GM18873 (cell line): ENCODE measurements at regions not wholly inside any gene's neighbourhood (a gene's known extent, or its start where the extent isn't known, plus 50 kb on each side); places are given as distances from the start of the nearest gene placed in this dataset.
A peak's percentile ranks its signal among the peaks of the same experiment; 100 is the strongest.
"Not testable (repeated sequence)": the region's sequence is repeated elsewhere in the genome, so short reads cannot be mapped to it uniquely, and the experiment has no call there.

ENCODE experiments used
- ATAC-seq: cut with Tn5 transposase; IDR thresholded peaks from one replicate; pipeline ENCODE4 v1.9.1; 2021; ENCODE audit warnings: mild to moderate bottlenecking, moderate library complexity, moderate number of reproducible peaks; ENCODE audit not compliant: unreplicated experiment, low FRiP score

DNA sequence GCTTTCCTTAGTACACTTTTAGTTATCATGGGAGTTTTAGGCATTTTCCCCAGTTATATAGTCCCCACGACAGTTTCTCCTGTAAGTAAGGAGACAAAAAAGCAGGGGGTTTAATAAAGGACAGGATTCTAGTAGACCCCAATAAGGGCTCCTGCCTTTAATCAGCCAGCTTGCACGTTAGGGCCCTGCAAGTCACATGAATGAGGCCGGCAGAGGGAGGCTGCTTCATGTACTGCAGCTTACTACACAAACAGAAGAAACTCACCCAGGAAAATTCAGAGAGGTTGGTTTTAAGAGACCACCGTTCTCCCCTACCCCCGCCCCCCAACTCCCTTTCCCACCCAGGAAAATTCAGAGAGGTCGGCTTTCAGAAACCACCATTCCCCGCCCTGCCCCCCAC, 229.7 kb upstream of the MOCS1 start:
- no peak for ATAC-seq

DNA sequence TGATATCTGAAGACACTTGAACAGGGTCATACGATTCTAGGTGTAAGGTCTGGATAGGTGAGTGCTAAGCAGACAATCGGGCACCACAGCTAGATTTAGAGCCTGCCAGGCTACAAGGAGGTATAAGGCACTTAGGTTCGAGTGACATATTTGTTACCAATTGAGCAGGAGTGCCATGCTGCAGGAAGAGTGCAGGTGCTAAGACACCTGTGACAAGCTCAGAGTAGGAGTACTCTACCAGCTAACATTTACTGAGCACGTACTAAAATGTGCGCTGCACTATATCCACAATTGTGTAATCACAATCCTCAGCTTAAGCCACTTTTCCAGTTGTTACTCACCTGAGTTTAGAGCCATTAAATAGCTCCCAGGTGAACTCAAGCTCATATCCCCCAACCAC, 227.8 kb upstream of the MOCS1 start:
- no peak for ATAC-seq

DNA sequence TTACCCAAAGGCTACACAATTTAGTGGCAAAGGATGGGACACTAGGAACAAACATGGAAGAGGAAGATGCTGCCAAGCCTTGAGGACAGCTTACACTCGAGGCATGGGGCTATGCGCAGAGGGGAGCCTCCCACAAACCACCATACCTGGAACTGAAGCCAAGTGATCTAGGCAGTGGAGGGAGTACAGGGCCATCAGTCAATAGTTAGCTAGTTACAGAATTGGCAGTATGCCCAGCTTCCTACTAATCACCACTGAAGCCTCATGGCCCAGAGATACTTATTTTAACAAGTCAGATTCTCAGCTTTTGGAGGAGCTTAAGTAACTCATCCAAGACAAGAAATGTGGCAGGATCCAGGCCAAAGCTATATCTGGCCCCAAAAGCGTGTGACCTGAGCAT, 226.6 kb upstream of the MOCS1 start:
- ATAC-seq = no peak

DNA sequence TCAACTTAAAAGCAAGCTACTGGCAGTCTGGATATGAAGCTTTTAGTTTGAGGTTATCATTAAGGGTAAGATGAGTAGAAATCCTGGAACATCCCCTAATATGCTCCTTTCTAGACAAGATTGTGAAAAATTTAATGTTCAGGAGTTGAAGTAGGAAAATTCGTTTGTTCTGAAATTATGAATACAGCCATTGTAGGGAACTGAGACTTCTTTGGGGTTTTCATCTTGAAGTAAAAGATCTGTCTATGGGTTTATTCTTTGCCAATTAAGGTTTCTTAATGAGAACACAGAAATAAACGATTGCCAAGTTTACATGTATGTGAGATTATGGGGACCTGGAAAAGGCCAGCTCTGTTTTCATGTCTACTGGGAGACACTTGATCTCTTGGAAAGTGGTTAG, 225.6 kb upstream of the MOCS1 start:
- ATAC-seq = no peak

DNA sequence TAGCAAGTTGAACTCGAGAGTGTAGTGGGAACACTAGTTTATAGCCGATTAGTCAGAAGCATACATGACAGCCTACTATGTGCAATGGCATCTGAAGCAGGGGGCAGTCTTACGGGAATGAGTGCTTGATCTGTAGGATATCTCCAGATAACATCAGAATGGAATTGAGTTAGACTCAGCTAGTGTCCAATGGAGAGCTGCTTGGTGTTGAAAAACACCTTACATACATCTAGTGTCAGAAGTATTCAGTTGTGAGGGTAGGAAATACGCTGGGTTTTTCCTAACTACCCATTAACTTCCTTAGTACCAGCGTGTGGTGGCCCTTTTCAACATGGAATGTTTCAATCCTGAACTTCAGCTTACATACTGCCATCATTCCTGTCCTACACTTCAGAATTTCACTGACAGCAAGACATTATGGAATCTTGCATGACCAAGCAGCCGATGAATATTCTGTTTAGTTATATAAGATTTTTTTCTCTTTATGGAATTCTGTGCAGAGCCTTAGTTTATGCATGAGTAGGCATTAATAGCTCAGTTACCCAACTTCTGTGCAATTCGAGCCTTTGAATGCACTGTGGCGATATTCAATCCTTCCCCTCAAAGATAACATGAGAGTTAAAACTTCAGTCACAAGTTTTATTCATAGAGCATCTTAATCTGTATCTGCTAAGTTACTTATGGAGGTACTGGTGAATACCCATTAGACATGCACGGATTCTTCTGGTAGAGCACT, 218.6 kb upstream of the MOCS1 start:
- no peak for ATAC-seq

DNA sequence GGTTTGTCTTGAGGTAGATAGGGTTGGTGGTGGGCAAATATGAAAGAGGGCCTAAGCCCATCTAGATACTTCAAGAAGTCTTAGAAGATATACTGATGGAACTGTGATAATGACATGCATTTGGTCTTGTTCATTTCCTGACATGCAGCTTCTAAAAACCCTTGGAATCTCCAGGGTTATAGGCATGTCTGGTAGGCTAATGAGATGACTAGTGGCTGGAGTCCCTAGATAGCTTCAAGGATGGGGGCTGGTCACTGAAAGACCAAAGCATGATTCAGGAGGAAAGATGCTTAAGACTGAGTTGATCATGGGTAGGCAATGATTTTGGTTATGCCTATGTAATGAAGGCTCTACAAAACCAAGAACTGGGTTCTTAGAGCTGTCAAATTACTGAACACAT, 217.9 kb upstream of the MOCS1 start:
- ATAC-seq = no peak

DNA sequence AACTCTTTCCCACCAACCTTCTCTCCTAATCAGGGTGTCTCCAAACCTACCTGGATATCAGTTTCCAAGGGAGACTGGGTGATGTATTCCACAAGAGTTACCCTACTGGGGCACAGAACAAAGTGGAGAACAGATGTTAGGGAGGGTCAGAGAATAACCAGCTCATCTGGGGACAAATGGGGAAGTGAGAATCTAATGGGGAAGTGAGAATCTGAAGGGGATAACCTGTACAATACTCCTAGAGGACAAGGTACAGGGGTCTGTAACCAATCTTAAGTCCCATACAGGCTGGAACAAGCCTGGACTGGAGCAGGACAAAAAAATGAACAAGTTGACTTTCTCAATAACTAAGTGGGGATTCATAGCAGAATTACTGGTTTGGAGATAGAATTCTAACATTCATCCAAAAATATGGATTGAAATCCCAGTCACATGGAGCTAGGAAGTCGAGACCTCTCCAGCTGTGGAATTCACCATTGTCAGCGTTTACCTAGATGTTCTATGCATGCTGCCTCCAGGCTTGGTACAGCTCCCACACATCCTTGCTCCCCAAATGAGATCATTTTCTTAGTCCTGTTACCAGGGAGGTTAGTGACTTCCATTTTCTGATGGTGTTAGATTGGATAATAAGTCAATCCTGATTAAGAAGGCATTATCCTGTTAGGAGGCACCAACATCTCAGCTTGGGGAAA, 214.8 kb upstream of the MOCS1 start:
- peak; percentile 91 for ATAC-seq

DNA sequence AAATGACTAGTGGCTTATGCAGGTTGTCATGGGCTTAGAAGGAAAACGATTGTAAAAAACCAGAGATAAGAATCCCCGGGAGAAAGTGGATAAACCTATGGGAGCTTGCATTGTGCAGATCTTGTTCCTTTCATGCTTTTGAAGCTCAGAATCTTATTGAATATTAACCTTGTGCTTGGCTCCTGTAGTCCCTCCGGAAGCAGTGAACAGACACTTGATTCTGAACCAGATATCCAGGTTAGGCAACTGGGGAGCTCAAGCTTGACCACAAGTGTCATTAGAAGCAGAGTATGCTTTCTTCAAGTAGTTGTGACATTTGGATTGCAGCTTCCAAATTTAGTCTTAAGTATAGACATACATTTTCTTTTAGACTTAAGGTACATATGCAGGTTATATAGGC, 212.6 kb upstream of the MOCS1 start:
- ATAC-seq = no peak

DNA sequence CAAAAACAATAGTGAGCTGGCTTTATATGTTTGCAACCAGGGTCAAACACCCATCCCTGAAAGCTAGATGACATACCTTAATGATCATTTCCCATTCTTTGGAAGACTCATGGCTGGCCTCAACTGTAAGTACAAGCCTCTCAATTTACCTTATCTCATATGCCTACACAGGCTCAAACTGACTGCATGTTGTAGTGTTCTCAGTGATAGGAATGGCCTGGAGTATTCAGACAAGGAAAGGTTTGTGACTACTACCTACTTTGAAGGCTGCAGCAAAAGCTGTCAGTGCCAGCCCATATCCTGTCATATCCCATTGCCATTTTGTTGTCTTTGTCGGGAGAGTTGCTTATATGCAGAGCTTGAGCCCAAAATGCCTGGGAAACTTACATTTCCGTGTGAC, 205.2 kb upstream of the MOCS1 start:
- no peak for ATAC-seq

DNA sequence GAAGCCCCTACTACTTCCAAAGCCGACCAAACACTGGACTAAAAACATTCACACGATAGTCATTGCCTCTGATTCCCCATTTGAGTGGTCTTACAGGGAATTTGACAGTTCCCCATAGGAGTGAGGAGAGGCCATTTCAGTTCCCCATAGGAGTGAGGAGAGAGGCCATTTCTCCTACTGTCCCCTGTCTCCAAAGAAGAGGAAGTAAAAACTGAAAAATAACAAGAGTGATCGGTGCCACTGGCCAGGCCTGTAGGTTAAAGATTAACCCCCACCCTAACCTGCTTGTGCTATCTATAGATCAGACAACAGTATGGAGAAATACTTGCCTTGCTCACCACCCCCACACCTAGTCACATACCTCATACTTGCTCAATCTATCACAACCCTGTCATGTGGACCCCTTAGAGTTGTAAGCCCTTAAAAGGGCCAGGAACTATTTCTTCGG, 204.0 kb upstream of the MOCS1 start:
- ATAC-seq = no peak

DNA sequence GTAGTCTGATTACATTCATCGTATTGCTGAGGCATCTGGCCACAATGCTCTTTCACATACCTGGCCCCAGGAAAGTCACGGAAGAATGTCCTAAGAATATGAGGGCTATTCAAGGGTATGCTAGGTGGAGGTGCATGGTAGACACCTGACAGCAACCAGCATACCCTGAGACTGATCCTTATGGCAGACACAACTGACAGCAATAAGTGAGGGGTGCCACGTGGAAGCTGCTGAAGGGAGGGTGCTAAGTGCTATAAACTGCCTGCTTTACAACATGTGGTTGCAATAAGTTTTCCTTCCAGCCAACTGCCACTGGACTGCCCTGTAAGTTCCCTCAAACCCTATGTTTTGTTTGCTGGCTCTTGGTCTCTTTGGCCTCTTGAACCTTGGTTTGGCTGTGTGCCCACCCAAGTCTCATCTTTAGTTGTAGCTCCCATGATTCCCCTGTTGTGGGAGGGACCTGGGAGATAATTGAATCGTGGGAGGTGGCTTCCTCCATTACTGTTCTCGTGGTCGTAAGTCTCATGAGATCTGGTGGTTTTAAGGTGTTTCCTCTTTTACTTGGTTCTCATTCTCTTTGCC, 201.3 kb upstream of the MOCS1 start:
- ATAC-seq = no peak

DNA sequence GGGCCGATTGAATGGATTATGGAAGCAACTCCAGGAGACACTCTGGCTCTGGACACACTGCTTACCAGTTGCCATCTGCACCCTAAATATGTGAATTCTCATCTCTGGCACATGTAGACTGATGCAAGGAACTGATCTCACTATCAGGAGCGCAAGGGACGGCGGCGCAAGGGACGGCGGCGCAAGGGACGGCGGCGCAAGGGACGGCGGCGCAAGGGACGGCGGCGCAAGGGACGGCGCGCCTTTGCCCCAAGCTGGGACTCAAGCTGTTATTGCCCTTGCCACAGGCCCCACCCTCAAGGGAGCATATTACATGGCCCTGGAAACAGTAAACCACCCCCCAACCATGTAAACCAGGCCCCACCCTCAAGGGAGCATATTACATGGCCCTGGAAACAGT, 199.7 kb upstream of the MOCS1 start:
- ATAC-seq = not testable (repeated sequence)

DNA sequence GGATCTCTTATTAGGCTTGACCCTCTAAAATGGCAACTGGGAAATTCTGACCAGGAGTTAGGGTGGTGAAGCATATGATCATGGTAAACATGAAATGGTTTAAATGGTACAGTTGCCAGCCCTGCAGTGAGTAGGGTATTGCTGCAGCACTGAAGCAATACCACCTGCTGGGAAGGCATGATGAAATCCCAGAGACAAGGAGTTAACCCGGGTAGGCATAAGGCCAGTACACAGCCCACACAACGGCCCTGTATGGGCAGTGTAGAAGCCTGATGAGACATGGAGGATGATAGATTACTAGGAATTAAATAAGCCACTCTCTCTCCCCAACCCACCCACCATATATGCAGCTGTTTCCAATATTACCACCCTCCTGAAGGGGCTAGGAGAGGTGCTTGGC, 197.4 kb upstream of the MOCS1 start:
- ATAC-seq = no peak

DNA sequence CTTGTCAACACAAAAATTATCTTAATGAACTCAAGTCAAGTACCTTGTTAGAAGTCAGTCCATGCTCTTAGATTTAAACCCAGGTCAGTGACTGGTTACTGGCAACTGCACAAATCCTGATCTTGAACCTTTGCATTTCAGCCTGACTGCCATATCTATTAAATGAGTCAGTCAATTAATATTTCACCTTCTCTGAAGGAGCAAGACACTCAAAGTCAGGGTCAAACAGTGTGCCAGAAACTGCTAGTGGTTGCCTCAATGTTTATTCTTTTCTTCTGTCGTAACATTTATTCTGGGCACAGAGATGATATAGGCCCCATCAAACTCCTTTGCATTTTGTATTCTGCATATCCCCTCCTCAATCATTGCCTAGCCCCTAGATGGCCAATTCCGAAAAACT, 193.9 kb upstream of the MOCS1 start:
- ATAC-seq = no peak

DNA sequence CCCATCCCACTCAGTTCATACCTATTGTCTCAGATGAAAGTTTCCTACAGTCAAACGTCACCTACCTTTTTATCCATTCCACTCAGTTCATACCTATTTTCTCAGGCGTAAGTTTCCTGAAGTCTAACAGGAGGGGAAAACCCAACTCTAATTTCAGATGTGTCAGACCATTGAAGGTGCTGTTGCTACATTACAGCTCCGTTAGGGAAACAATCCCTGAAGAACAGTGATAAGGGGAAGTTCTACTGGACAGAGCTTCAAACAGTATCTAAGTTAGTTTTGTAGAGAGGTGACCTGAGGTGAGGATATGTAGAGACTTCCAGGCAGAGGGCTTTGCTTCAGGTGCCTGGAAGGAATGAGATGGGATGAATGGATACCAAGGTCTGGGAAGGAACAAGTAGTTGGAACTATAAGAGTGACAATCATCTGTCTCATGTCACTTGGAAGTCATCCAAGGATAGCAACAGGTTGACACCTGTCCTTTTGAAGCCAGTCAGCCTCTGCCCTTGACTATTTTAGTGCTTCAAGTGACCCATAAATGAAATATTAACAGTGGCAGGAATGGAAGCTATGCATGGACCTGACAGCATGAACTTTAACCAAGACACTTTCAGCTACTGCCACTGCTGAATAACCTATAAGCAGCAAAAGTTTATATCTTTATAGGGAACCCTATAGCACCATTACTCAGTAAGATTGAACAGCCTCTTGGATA, 191.6 kb upstream of the MOCS1 start:
- ATAC-seq = no peak

DNA sequence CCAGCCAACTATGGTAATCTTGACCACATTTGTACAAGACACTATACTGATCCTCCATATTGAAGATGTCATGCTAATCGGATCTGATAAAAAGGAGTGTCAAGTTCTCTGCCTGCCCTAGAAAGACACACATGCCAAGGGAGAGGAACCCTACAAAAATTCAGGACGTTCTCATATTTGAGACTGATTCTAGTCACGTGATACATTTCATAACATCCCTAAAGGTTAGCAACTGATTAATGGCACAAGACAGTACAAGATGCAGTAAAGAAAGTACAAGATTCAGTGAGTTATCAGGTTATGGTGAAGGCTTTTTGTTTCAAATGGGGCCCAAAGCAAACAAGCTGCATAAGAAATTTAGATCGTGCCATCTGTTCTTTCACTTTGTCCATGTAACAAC, 190.7 kb upstream of the MOCS1 start:
- no peak for ATAC-seq

DNA sequence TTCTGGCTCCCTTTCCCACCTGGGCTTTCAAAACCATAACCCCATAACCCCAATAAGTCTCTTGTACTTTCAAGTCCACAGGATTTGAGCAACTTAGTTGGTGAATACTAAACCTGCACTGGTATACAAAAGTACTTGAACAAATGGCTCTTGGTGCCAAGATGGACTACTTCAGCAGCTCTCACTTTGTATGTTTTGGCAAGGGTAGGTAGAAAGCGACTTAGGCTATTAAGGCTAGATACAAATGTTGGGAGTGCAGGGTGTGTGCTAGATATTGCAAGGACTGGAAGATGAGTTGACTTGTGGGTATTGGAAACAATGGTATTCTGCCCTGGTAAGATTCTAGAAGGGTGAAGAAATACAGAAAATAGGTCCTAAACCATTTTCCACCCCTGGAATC, 182.6 kb upstream of the MOCS1 start:
- ATAC-seq = no peak

DNA sequence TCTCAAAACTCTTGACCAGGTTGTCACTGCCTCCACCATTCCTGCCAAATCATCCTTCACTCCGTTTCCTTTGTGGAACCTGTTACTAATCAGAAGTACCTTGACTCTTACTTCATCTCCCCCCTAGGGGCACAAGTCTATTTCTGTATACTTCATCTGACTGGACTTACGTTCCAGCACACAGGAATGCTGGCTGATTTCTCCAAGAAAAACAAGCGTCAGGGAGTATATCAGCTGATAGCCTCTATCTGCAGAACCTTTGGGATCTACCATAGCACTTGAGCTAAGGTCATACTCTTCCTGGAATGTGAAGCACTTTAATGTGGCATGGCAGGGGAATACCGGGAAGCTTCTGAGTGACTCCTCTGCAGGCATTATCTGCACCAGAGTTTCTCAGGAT, 178.1 kb upstream of the MOCS1 start:
- no peak for ATAC-seq

DNA sequence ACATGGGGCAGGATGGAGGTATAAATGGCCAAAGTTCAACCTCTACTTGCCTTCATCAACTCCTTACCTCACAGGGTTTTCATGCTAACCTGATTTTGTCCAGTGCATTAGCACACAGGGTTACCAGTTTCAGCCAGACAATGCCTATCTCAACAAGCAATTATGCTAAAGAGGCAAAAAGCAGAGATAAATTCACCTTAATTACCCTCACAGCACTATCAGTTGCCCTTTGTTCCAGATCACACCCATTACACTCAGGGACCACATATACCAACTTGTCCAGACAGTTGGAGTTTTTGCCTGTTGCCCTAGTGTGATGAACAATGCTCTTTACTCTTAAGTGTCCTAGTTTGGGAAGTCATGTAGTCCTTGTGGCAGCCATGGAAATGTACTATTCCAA, 174.5 kb upstream of the MOCS1 start:
- no peak for ATAC-seq

DNA sequence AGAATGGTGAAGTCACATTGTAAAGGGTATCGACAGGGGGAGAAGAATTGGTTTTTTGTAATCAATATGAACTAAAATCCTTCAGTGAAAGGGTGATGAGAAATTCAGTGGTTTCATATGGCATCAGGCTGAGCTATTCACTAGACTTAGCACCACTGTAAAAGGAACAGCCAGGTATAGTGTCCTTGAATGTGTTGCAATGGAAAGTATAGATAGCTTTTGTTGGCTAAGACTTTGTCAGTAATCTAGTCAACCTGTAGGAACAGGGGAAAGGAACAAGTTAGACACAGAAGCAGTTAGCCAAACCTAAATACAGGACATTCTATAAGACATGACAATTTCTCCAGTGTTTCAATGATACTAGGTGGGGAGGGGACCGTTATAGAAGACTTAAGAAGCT, 172.6 kb upstream of the MOCS1 start:
- no peak for ATAC-seq

DNA sequence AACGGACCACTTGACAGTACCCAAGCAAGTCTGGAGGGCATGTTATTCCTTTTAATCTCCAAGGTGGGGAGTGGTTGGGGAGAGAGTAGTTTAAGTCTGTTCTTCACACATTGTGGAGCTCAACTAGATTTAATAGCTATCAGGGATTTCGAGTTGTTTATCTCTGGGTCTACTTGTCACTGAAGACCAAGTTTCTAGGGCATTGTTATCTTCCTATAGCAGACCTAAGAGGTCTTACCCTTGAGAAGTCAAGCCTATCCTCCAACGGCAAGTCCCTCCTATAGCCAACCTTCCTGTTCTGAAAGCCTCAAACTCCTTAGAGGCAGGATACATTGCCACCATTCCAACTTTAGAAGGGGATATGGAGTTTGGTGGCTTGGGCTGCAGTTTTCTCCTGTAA, 164.5 kb upstream of the MOCS1 start:
- ATAC-seq = no peak
